ENCODE measurements at regions not wholly inside any gene's neighbourhood (a gene's known extent, or its start where the extent isn't known, plus 50 kb on each side); places are given as distances from the start of the nearest gene placed in this dataset.
A peak's percentile ranks its signal among the peaks of the same experiment; 100 is the strongest.
"Not testable (repeated sequence)": the region's sequence is repeated elsewhere in the genome, so short reads cannot be mapped to it uniquely, and the experiment has no call there.

- intact Hi-C loops (cut with DNase I) = no loop called here
- DNase-seq = no peak
Observed at GRCh38 chr2:154960802-154961583, 262.5 kb downstream of the KCNJ3 start.

- peak in 19 of 42 donors; percentile 2 to 81 (median 30) for DNase-seq
- intact Hi-C loops (cut with DNase I) = no loop called here
Observed at GRCh38 chr2:154952346-154952980, 254.0 kb downstream of the KCNJ3 start.

GRCh38 chr2:154947416-154947815 is 248.9 kb downstream of the KCNJ3 start:
- intact Hi-C loops (cut with DNase I); DNase-seq: not testable (repeated sequence)

- no peak for DNase-seq
- intact Hi-C loops (cut with DNase I) = no loop called here
Observed at GRCh38 chr2:154945984-154946383, 247.5 kb downstream of the KCNJ3 start.

- DNase-seq = no peak
- intact Hi-C loops (cut with DNase I) = no loop called here
Observed at GRCh38 chr2:154941379-154941778, 242.9 kb downstream of the KCNJ3 start.

GRCh38 chr2:154934213-154934612 is 235.7 kb downstream of the KCNJ3 start:
- intact Hi-C loops (cut with DNase I) = no loop called here
- DNase-seq = no peak

- intact Hi-C loops (cut with DNase I) = no loop called here
- DNase-seq = no peak
Observed at GRCh38 chr2:154924531-154924930, 226.0 kb downstream of the KCNJ3 start.

GRCh38 chr2:154914561-154914960 is 216.1 kb downstream of the KCNJ3 start:
- no peak for DNase-seq
- intact Hi-C loops (cut with DNase I) = no loop called here

GRCh38 chr2:154912215-154912614 is 213.7 kb downstream of the KCNJ3 start:
- intact Hi-C loops (cut with DNase I) = no loop called here

GRCh38 chr2:154911729-154912128 is 213.2 kb downstream of the KCNJ3 start:
- intact Hi-C loops (cut with DNase I) = no loop called here

More at GRCh38 chr2:154912215-154912614, 213.7 kb downstream of the KCNJ3 start:
- no peak for DNase-seq

GRCh38 chr2:154910701-154911100 is 212.2 kb downstream of the KCNJ3 start:
- intact Hi-C loops (cut with DNase I) = no loop called here

More at GRCh38 chr2:154911729-154912128, 213.2 kb downstream of the KCNJ3 start:
- DNase-seq = no peak

GRCh38 chr2:154908327-154908726 is 209.8 kb downstream of the KCNJ3 start:
- intact Hi-C loops (cut with DNase I) = no loop called here
- no peak for DNase-seq

More at GRCh38 chr2:154910701-154911100, 212.2 kb downstream of the KCNJ3 start:
- no peak for DNase-seq

Data from head of caudate nucleus (tissue), 42 donors.